ENCODE measurements at regions not wholly inside any gene's neighbourhood (a gene's known extent, or its start where the extent isn't known, plus 50 kb on each side); places are given as distances from the start of the nearest gene placed in this dataset.
"Not testable (repeated sequence)": the region's sequence is repeated elsewhere in the genome, so short reads cannot be mapped to it uniquely, and the experiment has no call there.

GRCh38 chr2:122328816-122329215 lies 573.4 kb downstream of the TSN start:
- no peak for DNase-seq (ENCODE audit: low read depth)

- no peak for DNase-seq (ENCODE audit: low read depth)
Observed at GRCh38 chr2:122329278-122329677, 573.8 kb downstream of the TSN start.

- no peak for DNase-seq (ENCODE audit: low read depth)
Observed at GRCh38 chr2:122333932-122334331, 578.5 kb downstream of the TSN start.

DNA sequence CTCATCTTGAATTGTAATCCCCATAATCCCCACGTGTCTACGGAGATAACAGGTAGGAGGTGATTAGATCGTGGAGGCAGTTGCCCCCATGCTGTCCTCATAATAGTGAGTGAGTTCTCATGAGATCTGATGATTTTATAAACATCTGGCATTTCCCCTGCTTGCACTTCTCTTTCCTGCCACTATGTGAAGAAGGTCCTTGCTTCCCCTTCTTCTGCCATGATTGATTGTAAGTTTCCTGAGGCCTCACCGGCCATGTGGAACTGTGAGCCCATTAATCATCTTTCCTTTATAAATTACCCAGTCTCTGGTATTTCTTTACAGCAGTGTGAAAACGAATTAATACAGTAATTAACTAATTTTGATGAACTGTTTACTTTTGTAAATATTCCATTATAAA lies 582.5 kb downstream of the TSN start:
- no peak for DNase-seq (ENCODE audit: low read depth)

GRCh38 chr2:122340246-122340645 lies 584.8 kb downstream of the TSN start:
- no peak for DNase-seq (ENCODE audit: low read depth)

DNA sequence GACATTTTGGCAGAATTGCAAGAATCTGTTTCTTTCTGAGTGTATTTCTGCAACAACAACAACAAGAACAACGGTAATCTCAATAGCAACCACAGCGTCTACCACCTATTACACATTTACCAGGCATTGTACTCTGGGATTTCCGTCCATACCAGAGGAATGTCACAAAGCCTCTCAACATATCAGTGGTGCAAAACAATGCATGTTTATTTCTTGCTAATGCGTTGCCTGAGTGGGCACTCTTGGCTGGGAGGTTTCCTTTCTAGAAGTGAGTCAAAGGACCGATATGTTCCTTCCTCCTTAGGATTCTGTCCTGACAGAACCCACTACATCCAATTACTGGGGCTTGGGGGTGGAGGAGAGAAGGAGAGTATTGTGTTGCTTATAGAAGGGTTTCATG lies 585.6 kb downstream of the TSN start:
- DNase-seq (ENCODE audit: low read depth) = no peak

- DNase-seq (ENCODE audit: low read depth) = not testable (repeated sequence)
Observed at GRCh38 chr2:122352151-122352550, 596.7 kb downstream of the TSN start.

- DNase-seq (ENCODE audit: low read depth) = no peak
Observed at GRCh38 chr2:122357998-122358397, 602.5 kb downstream of the TSN start.

DNA sequence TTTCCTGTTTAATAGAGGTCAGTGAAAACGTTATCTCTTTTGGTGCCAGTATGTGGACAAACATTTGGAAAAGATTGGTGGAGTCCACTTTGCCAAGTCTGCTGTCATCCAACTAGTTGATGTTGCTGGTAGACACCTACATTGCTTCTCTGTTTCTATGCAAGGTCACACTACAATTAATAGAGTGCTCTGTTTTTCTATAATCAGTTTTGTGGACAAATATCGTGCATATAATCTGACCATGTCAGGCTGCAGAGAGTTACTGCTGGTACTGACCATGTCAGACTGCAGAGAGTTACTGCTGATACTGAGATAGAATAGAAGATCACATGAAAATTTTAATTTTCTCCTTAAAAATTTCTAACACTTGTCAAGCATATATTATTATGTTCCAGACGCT lies 603.3 kb downstream of the TSN start:
- DNase-seq (ENCODE audit: low read depth) = no peak

DNA sequence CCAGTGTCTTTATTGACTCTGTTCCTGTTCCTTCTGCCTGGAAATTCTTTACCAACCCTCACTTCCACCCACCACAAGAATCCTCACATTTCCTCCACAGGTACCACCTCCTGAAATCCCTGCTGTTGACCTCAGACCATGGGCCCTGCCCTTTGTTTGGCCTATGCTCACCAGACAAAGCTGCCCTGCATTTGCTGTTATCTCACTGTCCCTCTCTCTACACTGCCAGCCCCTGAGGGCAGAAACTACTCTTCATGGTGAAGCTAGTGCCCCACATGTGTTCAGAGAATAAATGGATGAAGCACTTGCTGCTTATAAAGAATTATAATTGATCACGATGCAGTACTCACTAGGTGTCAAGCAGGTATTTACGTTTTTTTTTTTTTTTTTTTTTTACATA lies 608.4 kb downstream of the TSN start:
- no peak for DNase-seq (ENCODE audit: low read depth)

- no peak for DNase-seq (ENCODE audit: low read depth)
Observed at GRCh38 chr2:122366427-122366826, 611.0 kb downstream of the TSN start.

DNA sequence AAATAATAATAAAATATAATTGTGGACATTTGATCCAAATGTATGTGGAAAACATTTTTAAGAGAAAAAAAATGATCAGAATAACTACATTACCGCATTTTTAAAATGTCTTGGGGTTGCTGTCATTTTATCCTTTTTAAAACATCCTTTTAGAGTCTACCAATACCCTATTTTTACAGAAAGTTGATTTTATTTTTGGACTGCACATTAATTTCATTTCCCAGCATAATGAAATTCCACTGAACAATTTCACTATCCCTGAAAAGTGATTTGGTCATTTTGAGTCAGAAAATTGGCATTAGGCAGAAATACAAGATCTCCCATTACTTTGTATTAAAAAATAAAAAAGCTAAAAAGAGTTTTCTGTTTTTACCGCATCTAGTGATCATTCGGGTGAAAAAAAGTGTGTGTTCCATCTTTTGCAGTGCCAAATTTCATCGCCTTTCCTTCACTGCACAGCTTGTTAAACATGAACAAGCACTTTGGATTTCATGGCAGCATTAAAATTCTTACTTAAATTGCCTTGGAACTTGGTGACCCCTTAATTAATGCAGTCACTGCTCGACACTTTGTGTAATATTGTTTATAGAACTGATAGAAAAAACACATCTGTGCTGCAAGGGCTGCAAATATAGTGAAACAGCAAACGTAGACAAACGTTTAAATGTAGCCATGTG lies 611.7 kb downstream of the TSN start:
- DNase-seq (ENCODE audit: low read depth) = no peak

- no peak for DNase-seq (ENCODE audit: low read depth)
Observed at GRCh38 chr2:122367646-122368010, 612.2 kb downstream of the TSN start.

GRCh38 chr2:122368576-122369243 lies 613.3 kb downstream of the TSN start:
- DNase-seq (ENCODE audit: low read depth) = no peak

- DNase-seq (ENCODE audit: low read depth) = no peak
Observed at GRCh38 chr2:122378521-122378920, 623.1 kb downstream of the TSN start.

DNA sequence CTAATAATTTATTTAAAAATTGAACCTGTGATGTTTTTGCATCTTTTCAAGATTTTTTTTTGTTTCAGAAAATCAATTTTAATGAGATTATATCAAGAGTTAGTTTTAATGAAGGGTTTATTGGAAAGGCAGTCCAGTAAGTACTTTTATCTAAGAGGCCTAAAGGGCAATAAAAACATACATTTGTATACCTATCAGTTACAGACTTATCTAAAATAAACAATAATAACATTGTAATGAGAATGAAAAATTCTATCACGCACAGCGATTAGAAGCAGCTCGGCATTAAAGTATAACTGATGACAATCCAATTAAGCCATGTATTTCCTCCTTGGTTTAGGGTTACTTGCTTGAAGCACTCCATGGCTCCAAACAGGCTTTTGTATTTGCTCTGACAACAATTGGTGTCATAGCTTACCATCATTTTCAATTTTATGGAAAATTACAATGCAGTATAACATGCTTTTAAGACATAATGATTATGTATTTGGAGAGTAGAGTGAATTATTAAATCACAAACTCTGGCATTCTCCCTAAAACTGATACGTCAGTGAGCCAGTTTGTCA lies 629.4 kb downstream of the TSN start:
- no peak for DNase-seq (ENCODE audit: low read depth)

DNA sequence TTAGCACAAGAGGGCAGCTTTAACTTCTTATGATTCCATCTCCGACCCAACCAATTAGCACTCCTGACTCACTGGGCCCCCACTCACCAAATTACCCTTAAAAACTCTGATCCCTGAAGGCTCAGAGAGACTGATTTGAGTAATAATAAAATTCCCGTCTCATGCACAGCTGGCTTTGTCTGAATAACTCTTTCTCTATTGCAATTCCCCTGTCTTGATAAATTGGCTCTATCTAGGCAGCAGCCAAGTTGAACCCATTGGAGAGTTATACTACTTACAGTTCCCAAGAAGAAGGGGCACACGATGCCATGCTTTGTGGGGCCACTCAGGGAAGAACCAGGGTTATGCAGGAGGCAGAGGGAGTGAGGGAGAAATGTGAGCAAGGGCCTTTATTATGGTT lies 632.8 kb downstream of the TSN start:
- DNase-seq (ENCODE audit: low read depth) = no peak

- DNase-seq (ENCODE audit: low read depth) = no peak
Observed at GRCh38 chr2:122389694-122390093, 634.2 kb downstream of the TSN start.

GRCh38 chr2:122390406-122390805 lies 635.0 kb downstream of the TSN start:
- no peak for DNase-seq (ENCODE audit: low read depth)

- DNase-seq (ENCODE audit: low read depth) = no peak
Observed at GRCh38 chr2:122391726-122392125, 636.3 kb downstream of the TSN start.

DNA sequence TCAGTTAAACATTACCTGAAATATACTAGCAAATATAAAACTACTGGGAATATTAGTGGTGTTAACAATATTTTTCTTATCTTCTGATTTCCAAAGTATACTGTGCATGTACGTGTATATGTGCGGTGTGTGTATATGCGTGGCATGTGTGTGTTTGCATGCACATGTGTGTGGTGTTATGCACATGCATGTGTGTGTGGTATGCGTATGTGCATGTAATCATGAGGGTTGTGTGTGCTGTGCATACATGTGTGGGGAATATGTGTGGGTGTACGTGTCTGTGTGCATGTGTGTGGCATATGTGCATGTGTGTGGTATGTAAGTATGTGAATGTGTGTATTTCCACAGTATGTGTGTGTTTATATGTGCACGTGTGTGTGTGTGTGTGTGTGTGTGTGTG lies 640.2 kb downstream of the TSN start:
- no peak for DNase-seq (ENCODE audit: low read depth)

GRCh38 chr2:122411231-122411630 lies 655.8 kb downstream of the TSN start:
- no peak for DNase-seq (ENCODE audit: low read depth)

- DNase-seq (ENCODE audit: low read depth) = no peak
Observed at GRCh38 chr2:122412360-122412759, 656.9 kb downstream of the TSN start.

GRCh38 chr2:122414902-122415301 lies 659.5 kb downstream of the TSN start:
- no peak for DNase-seq (ENCODE audit: low read depth)

Measured in stimulated activated CD8-positive, alpha-beta memory T cell treated with anti-CD3 and anti-CD28 coated beads, Interleukin-12 subunit alpha, Interleukin-12 subunit beta, amount 100 ng/mL, for 4 hours (primary cell).